GM18511 (cell line): ENCODE measurements at regions not wholly inside any gene's neighbourhood (a gene's known extent, or its start where the extent isn't known, plus 50 kb on each side); places are given as distances from the start of the nearest gene placed in this dataset.
"Not testable (repeated sequence)": the region's sequence is repeated elsewhere in the genome, so short reads cannot be mapped to it uniquely, and the experiment has no call there.

Experiments used
- ATAC-seq: cut with Tn5 transposase; IDR thresholded peaks from one replicate; pipeline ENCODE4 v1.9.1; 2021; ENCODE audit warnings: mild to moderate bottlenecking, moderate library complexity; ENCODE audit not compliant: unreplicated experiment

- ATAC-seq, result no peak
Measured at GRCh38 chr10:124249196-124249595, 155.8 kb upstream of the CHST15 start.

GRCh38 chr10:124248056-124249045 is 155.0 kb upstream of the CHST15 start:
- ATAC-seq, result no peak

DNA sequence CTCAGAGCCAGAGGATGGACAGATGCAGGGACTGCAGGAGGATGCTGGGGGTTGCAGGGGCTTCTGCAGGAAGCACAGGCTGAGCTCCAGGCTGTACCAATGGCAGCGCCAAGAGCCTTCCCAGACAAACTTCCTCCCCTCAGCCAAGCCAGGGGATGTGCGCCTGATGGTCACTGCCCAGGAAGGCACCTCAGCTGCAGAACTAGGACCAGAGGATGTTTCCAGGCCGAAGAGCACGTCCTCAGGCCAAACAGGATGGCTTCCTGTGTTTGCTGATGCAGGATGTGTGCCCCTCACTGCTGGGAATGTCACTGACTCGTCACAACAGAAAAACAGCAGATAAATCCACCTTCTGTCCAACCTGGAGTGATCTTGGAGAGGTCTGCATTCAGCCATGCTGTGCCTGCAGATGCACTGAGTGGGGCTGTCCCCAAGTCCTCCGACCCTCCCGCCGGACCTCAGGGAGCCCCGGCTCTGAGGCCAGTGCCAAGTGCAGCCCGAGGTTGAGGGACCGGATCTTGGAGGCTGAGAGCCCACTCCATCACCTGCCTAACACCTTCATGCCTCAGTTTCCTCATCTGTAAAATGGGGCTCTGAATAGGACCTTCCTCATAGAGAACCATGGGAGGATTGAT is 152.5 kb upstream of the CHST15 start:
- no peak for ATAC-seq

- no peak for ATAC-seq
Measured at GRCh38 chr10:124245191-124245590, 151.8 kb upstream of the CHST15 start.

DNA sequence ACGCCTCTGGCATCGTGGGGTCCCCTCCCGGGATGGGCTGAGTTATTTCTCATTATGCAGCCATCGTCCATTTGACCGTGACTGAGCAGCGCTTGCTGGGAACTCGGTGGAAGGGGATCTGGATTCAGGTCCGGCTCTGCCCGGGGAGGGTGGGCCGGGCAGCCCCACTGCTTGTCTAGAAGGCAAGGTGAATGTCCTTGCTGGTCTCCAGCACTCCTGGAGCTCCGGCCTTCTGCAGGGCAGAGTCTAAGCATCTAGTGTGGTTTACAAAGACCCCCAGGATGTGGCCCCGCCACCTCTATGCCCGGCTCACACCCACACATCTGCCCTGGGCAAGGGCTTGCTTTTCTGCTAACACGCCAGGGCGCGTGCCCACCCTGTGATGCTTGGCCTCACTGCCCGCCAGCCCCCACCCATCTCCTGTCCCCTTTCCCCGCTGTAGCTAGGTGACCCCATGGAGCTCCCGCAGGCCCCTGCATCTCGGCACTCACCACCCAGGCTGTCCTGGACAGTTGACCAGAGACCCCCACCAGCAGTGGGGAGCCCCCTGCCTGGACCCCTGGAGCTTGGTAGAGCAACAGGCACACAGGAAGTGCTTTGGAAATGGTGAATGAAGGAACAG is 151.0 kb upstream of the CHST15 start:
- no peak for ATAC-seq

GRCh38 chr10:124243702-124244121 is 150.3 kb upstream of the CHST15 start:
- ATAC-seq, result no peak

- ATAC-seq, result no peak
Measured at GRCh38 chr10:124242791-124243190, 149.4 kb upstream of the CHST15 start.

- no peak for ATAC-seq
Measured at GRCh38 chr10:124242365-124242764, 149.0 kb upstream of the CHST15 start.

DNA sequence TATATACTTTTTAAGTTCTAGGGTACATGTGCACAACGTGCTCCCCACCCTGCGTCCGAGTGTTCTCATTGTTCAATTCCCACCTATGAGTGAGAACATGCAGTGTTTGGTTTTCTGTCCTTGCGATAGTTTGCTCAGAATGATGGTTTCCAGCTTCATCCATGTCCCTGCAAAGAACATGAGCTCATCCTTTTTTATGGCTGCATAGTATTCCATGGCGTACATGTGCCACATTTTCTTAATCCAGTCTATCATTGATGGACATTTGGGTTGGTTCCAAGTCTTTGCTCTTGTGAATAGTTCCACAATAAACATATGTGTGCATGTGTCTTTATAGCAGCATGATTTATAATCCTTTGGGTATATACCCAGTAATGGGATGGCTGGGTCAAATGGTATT is 148.1 kb upstream of the CHST15 start:
- not testable (repeated sequence) for ATAC-seq

DNA sequence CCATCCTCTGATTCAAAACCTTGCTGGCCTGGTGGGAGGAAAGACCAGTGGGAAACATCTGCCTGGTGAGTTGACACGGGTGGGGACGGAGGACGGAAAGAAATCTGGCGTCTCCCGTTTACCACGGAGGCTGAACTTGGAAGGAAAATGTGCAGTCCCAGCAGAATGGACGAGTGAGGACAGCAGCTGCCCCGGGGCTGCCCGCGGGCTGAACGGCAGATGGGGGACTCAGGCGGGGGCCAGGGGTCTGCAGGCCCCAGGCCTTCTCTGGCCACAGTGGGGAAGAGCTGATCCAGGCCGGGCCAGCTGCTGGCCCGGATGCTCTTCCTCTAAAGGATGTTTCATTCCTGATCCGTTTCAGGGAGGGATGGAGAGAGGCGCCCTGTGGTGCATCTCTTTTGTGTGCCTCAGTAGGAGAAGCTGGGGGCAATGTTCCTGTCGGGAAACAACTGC is 147.5 kb upstream of the CHST15 start:
- no peak for ATAC-seq

- no peak for ATAC-seq
Measured at GRCh38 chr10:124239696-124240095, 146.3 kb upstream of the CHST15 start.

GRCh38 chr10:124239134-124239533 is 145.7 kb upstream of the CHST15 start:
- ATAC-seq, result no peak

- no peak for ATAC-seq
Measured at GRCh38 chr10:124238367-124238766, 145.0 kb upstream of the CHST15 start.

GRCh38 chr10:124237282-124237961 is 144.0 kb upstream of the CHST15 start:
- ATAC-seq, result no peak

- no peak for ATAC-seq
Measured at GRCh38 chr10:124236816-124237215, 143.4 kb upstream of the CHST15 start.

- ATAC-seq, result no peak
Measured at GRCh38 chr10:124236136-124236535, 142.7 kb upstream of the CHST15 start.

- ATAC-seq, result no peak
Measured at GRCh38 chr10:124235232-124235631, 141.8 kb upstream of the CHST15 start.

GRCh38 chr10:124233546-124234138 is 140.2 kb upstream of the CHST15 start:
- ATAC-seq, result no peak

- no peak for ATAC-seq
Measured at GRCh38 chr10:124232686-124233545, 139.5 kb upstream of the CHST15 start.
